Left kidney (tissue), 1 donor: ENCODE measurements at regions not wholly inside any gene's neighbourhood (a gene's known extent, or its start where the extent isn't known, plus 50 kb on each side); places are given as distances from the start of the nearest gene placed in this dataset.
"Not testable (repeated sequence)": the region's sequence is repeated elsewhere in the genome, so short reads cannot be mapped to it uniquely, and the experiment has no call there.

ENCODE experiments used
- DNase-seq: peaks from one replicate; pipeline ENCODE4 v3.0.0-alpha.2; 2013

GRCh38 chr10:3574451-3574850 is 210.6 kb downstream of the KLF6 start:
- DNase-seq, result no peak

GRCh38 chr10:3573498-3573897 is 211.5 kb downstream of the KLF6 start:
- DNase-seq, result no peak

- no peak for DNase-seq
These were observed 213.6 kb downstream of the KLF6 start for GRCh38 chr10:3571310-3571825.

GRCh38 chr10:3570855-3571266 is 214.1 kb downstream of the KLF6 start:
- no peak for DNase-seq

- DNase-seq, result no peak
These were observed 214.8 kb downstream of the KLF6 start for GRCh38 chr10:3570131-3570729.

GRCh38 chr10:3568983-3569382 is 216.0 kb downstream of the KLF6 start:
- DNase-seq, result no peak

GRCh38 chr10:3568392-3568791 is 216.6 kb downstream of the KLF6 start:
- DNase-seq, result no peak

- no peak for DNase-seq
These were observed 217.6 kb downstream of the KLF6 start for GRCh38 chr10:3567291-3567963.

- no peak for DNase-seq
These were observed 218.4 kb downstream of the KLF6 start for GRCh38 chr10:3566627-3567026.

GRCh38 chr10:3564346-3565002 is 220.5 kb downstream of the KLF6 start:
- DNase-seq, result no peak

- DNase-seq, result no peak
These were observed 221.7 kb downstream of the KLF6 start for GRCh38 chr10:3563298-3563697.

- not testable (repeated sequence) for DNase-seq
These were observed 224.4 kb downstream of the KLF6 start for GRCh38 chr10:3560628-3561027.

- DNase-seq, result no peak
These were observed 225.5 kb downstream of the KLF6 start for GRCh38 chr10:3559527-3559926.

GRCh38 chr10:3559011-3559410 is 226.0 kb downstream of the KLF6 start:
- DNase-seq, result no peak

GRCh38 chr10:3556191-3557017 is 228.6 kb downstream of the KLF6 start:
- DNase-seq, result not testable (repeated sequence)

- no peak for DNase-seq
These were observed 230.9 kb downstream of the KLF6 start for GRCh38 chr10:3554121-3554522.

- DNase-seq, result no peak
These were observed 232.7 kb downstream of the KLF6 start for GRCh38 chr10:3552281-3552680.

- DNase-seq, result no peak
These were observed 233.2 kb downstream of the KLF6 start for GRCh38 chr10:3551761-3552160.

- no peak for DNase-seq
These were observed 235.9 kb downstream of the KLF6 start for GRCh38 chr10:3549118-3549517.

GRCh38 chr10:3548702-3549101 is 236.3 kb downstream of the KLF6 start:
- no peak for DNase-seq

- DNase-seq, result no peak
These were observed 236.9 kb downstream of the KLF6 start for GRCh38 chr10:3548076-3548475.

GRCh38 chr10:3544561-3544960 is 240.4 kb downstream of the KLF6 start:
- DNase-seq, result no peak
